Endothelial cell (in vitro differentiated cells): ENCODE measurements at regions not wholly inside any gene's neighbourhood (a gene's known extent, or its start where the extent isn't known, plus 50 kb on each side); places are given as distances from the start of the nearest gene placed in this dataset.
"Not testable (repeated sequence)": the region's sequence is repeated elsewhere in the genome, so short reads cannot be mapped to it uniquely, and the experiment has no call there.

ENCODE experiments used
- DNase-seq: peaks from one replicate; pipeline ENCODE4 v3.0.0; 2021; ENCODE audit warnings: low spot score
- H3K27ac Mint-ChIP-seq: one replicate; pipeline ENCODE4 v1.8.0; 2021; ENCODE audit warnings: mixed read lengths, inconsistent platforms; ENCODE audit not compliant: unreplicated experiment
- H3K27me3 Mint-ChIP-seq: one replicate; pipeline ENCODE4 v1.8.0; 2021; ENCODE audit warnings: mild to moderate bottlenecking, moderate library complexity, mixed read lengths, inconsistent platforms; ENCODE audit not compliant: unreplicated experiment
- H3K36me3 Mint-ChIP-seq: one replicate; pipeline ENCODE4 v1.8.0; 2021; ENCODE audit warnings: mild to moderate bottlenecking, low read depth, mixed read lengths, inconsistent platforms; ENCODE audit not compliant: unreplicated experiment
- H3K4me1 Mint-ChIP-seq: one replicate; pipeline ENCODE4 v1.8.0; 2021; ENCODE audit warnings: mild to moderate bottlenecking, mixed read lengths, inconsistent platforms; ENCODE audit not compliant: unreplicated experiment
- H3K4me3 Mint-ChIP-seq: one replicate; pipeline ENCODE4 v1.8.0; 2021; ENCODE audit warnings: mild to moderate bottlenecking, mixed read lengths, inconsistent platforms; ENCODE audit not compliant: unreplicated experiment
- H3K9me3 Mint-ChIP-seq: one replicate; pipeline ENCODE4 v1.8.0; 2021; ENCODE audit warnings: mixed read lengths, inconsistent platforms; ENCODE audit not compliant: unreplicated experiment
- TF ChIP-seq, protein P1 (sequence below): fragments of 200-600 bp; sonication (generic); IDR thresholded peaks from one replicate; pipeline ENCODE4 v1.5.0; 2021; ENCODE audit warnings: antibody characterized with exemption; ENCODE audit not compliant: unreplicated experiment

DNA sequence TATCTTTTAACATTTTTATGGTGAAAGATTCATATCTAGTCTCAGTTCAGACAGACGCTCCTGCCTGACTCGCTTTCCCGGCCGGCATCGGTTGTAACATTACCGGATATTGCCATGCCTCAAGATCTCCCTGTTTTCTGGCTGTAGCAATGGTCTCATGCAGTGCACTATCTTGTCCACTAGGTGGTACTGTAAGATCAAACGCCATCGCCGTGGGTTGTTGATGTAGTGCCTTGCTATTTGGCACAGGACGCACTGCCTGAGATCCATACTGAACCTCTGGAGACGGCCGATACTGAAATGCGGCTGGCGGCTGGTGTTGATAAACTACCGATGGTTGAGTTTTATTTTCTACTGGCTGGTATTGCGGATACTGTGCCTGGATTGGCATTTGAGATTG is 75.9 kb upstream of the ZNF195 start:
- H3K36me3 Mint-ChIP-seq, H3K27me3 Mint-ChIP-seq, H3K9me3 Mint-ChIP-seq, H3K4me1 Mint-ChIP-seq, H3K27ac Mint-ChIP-seq, H3K4me3 Mint-ChIP-seq: not testable (repeated sequence)
- TF ChIP-seq, protein P1, sequence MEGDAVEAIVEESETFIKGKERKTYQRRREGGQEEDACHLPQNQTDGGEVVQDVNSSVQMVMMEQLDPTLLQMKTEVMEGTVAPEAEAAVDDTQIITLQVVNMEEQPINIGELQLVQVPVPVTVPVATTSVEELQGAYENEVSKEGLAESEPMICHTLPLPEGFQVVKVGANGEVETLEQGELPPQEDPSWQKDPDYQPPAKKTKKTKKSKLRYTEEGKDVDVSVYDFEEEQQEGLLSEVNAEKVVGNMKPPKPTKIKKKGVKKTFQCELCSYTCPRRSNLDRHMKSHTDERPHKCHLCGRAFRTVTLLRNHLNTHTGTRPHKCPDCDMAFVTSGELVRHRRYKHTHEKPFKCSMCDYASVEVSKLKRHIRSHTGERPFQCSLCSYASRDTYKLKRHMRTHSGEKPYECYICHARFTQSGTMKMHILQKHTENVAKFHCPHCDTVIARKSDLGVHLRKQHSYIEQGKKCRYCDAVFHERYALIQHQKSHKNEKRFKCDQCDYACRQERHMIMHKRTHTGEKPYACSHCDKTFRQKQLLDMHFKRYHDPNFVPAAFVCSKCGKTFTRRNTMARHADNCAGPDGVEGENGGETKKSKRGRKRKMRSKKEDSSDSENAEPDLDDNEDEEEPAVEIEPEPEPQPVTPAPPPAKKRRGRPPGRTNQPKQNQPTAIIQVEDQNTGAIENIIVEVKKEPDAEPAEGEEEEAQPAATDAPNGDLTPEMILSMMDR = peak; percentile 83
- DNase-seq = peak; percentile 44

DNA sequence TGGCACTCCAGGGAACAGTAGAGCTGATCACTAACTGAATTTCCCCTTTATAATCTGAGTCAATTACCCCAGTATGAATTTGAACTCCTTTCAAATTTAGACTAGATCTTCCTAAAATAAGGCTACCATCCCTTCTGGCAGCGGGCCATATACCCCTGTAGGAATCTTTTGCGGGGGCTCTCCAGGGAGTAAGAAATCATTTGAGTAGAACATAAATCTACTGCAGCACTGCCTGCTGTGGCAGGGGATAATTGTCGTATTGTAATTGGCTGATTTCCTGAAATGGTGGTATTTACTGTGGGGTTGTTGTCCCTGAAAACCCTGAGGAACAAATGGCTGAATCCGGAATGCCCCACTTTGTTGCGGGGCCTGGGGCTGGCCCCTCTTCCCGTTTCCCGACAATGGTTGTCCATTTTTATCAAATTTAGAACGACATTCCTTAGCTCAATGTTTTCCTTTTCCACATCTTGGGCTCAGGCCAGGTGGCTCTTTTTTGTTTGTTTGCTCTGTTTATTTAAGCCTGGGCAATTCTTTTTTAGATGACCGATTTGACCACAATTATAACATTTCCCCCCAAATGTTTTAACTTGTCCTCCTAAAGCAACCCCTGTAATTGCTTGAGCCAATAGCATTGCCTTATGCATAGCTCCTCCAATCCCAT is 74.8 kb upstream of the ZNF195 start:
- not testable (repeated sequence) for H3K27ac Mint-ChIP-seq, H3K9me3 Mint-ChIP-seq, H3K4me1 Mint-ChIP-seq, DNase-seq, H3K27me3 Mint-ChIP-seq, H3K4me3 Mint-ChIP-seq, H3K36me3 Mint-ChIP-seq

DNA sequence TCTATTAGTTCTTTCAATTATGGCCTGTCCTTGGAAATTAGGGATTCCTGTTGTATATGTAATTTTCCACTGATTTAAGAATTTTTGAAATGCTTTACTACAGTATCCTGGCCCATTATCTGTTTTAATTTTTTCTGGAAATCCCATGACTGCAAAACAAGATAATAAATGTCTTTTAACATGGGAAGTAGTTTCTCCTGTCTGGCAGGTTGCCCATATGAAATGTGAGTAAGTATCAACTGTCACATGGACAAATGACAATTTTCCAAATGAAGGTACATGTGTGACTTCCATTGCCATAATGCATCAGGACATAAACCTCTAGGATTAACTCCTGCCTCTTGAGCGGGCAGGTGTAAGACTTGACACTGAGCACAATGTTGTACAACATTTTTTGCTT is 71.9 kb upstream of the ZNF195 start:
- DNase-seq, H3K27me3 Mint-ChIP-seq, H3K36me3 Mint-ChIP-seq, H3K4me1 Mint-ChIP-seq, H3K9me3 Mint-ChIP-seq, H3K4me3 Mint-ChIP-seq, H3K27ac Mint-ChIP-seq: not testable (repeated sequence)

DNA sequence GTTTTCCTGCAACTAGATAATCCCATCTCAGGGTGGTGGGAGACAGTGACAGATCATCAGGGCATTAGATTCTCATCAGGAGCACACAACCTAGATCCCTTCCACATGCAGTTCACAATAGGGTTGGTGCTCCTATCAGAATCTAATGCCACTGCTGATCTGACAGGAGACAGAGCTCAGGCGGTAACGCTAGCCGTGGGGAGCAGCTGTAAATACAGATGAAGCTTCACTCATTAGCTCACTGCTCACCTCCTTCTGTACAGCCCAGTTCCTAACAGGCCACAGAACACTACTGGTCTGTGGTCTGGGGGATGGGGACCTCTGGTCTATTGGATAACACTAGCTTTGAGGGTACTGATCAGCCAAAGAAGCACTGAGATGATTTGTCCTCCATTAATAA is 66.6 kb upstream of the ZNF195 start:
- DNase-seq, H3K4me1 Mint-ChIP-seq, H3K27me3 Mint-ChIP-seq, H3K36me3 Mint-ChIP-seq, H3K27ac Mint-ChIP-seq, H3K4me3 Mint-ChIP-seq, H3K9me3 Mint-ChIP-seq: not testable (repeated sequence)

DNA sequence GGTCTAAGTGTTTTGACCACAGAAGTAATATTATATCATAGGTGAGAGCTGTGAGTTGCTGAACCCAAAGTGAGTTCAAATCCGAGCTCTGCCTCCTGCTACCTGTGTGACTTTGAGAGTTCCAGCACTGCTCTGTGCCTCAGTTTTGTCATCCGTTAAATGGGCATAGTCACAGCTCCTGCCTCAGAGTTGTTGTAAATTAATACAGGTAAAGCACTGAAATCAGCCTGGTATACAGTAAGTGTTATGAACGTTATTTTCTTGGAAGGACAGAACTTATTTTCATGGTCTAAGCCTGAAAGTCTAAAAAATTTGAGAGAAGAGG is 65.4 kb upstream of the ZNF195 start:
- not testable (repeated sequence) for H3K4me3 Mint-ChIP-seq, DNase-seq, H3K9me3 Mint-ChIP-seq, H3K36me3 Mint-ChIP-seq, H3K4me1 Mint-ChIP-seq, H3K27ac Mint-ChIP-seq, H3K27me3 Mint-ChIP-seq

DNA sequence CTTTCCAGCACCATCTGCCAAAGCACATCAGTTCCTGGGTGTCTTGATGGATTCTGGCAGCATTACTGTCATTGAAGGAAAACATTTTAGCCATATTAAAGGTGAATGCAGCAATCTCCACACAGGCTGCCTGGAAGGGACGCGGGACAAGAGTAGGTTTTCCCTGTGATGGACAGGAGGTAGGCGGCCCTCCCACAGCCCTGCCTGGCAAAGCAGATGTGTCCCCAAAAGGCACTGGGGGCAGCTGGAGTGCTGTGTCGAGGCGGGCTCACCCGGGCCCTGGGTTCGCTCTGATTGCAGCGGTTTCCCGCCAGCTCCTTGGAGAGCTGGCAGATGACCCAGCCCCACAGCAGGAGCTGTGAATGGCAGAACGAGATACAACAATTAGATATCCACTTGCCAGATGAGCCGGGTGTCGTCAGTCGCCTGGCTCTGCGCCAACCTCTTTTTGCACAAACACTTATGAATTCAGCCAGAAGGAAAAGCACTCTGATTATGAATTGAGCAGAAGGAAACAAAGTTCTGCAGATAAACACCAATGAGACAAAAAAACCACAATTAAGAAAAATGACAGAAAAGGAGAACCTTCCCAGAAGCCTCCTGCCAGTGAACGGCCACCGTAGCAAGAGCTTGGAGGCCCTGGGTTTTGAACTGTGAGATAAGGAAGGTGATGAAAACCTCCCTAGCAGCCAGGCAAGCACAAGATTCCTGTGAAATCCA is 64.9 kb upstream of the ZNF195 start:
- H3K36me3 Mint-ChIP-seq, H3K27me3 Mint-ChIP-seq, H3K4me1 Mint-ChIP-seq, H3K4me3 Mint-ChIP-seq, H3K9me3 Mint-ChIP-seq, H3K27ac Mint-ChIP-seq, DNase-seq: not testable (repeated sequence)

DNA sequence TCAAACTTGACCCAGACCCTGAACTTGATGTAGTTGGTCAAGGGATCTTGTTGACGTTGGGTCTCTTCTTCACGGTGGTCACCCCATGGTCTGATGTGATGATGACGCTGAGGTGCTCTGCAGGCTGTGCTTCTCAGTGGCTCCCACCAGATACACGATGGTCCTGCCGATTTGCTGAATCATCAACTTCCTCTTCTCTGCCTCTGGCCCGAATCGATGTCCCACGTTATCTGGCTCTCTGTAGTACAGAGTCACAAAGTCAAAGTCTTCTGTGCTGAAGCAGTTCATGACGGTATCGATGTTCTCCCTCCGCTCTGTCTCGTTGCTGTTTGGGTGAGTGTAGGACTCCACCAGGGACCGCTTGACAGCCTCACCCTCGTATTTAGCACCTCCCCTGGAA is 58.5 kb upstream of the ZNF195 start:
- H3K4me1 Mint-ChIP-seq, H3K4me3 Mint-ChIP-seq: not testable (repeated sequence)

DNA sequence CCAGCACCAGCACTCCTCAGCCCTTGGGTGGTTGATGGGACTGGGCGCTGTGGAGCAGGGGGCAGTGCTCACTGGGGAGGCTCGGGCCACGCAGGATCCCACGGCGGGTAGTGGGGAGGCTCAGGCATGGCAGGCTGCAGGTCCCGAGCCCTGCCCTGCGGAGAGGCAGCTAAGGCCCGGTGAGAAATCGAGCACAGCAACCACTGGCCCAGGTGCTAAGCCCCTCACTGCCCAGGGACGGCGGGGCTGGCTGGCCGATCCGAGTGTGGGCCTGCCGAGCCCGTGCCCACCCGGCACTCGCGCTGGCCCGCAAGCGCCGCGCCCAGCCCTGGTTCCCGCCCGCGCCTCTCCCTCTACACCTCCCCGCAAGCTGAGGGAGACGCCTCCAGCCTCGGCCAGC is 56.0 kb upstream of the ZNF195 start:
- Mint-ChIP-seq H3K9me3 (no peaks in the 10 kb centered on the region), H3K27ac (no peak overlapping the region), H3K4me1 (no peaks in the 10 kb centered on the region), H3K36me3 (no peaks in the 10 kb centered on the region), H3K4me3 (no peak overlapping the region), H3K27me3 (no peaks in the 10 kb centered on the region)
- DNase-seq = no peak
- TF ChIP-seq, protein P1 = no peak

More for the DNA sequence above, 58.5 kb upstream of the ZNF195 start:
- not testable (repeated sequence) for H3K27ac Mint-ChIP-seq, DNase-seq, H3K9me3 Mint-ChIP-seq, H3K36me3 Mint-ChIP-seq, H3K27me3 Mint-ChIP-seq

DNA sequence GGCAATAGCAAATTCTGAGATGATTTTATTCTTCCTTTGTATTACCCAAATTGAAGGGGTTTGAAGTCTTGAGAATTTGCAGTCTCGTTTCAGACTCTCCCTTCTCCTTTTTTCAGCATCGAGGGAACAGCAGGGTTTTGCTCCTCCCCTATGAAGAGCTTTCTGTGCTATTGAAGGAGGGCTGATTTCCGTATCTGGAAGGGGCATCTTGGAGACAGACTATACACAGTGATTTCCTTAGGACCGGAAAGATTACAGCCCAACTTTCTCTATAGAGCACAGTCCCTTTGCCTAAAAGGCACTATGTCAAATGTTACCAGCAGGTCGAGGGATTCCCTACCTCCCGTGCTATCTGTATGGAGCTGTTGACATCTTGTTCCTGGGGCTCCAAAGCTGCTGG is 50.2 kb upstream of the ZNF195 start:
- not testable (repeated sequence) for H3K9me3 Mint-ChIP-seq, H3K4me3 Mint-ChIP-seq, H3K4me1 Mint-ChIP-seq, H3K36me3 Mint-ChIP-seq, DNase-seq, H3K27me3 Mint-ChIP-seq, H3K27ac Mint-ChIP-seq
